Spinal cord (tissue), 9 donors: ENCODE measurements at regions not wholly inside any gene's neighbourhood (a gene's known extent, or its start where the extent isn't known, plus 50 kb on each side); places are given as distances from the start of the nearest gene placed in this dataset.

Experiments
- DNase-seq, 6 donors: peaks; one replicate each; pipeline versions ENCODE4 v3.0.0 to v3.0.0-alpha.2; 2013 to 2015; ENCODE audit warnings: low spot score in 6 of 6, low read depth in 4 of 6
- H3K27ac ChIP-seq: one replicate; pipeline ENCODE4 v1.5.1; 2013; ENCODE audit warnings: low read depth, low read length, control low read depth
- H3K27me3 ChIP-seq: one replicate; pipeline ENCODE4 v1.6.1; 2013; ENCODE audit warnings: low read length; ENCODE audit not compliant: control insufficient read depth, insufficient read depth
- H3K36me3 ChIP-seq: one replicate; pipeline ENCODE4 v1.6.1; 2013; ENCODE audit warnings: low read length; ENCODE audit not compliant: control insufficient read depth, insufficient read depth
- H3K4me1 ChIP-seq: one replicate; pipeline ENCODE4 v1.6.1; 2013; ENCODE audit warnings: low read length; ENCODE audit not compliant: control insufficient read depth, insufficient read depth
- H3K4me3 ChIP-seq: one replicate; pipeline ENCODE4 v1.5.1; 2013; ENCODE audit warnings: low read depth, low read length, control low read depth
- H3K9me3 ChIP-seq: one replicate; pipeline ENCODE4 v1.6.1; 2013; ENCODE audit warnings: low read length; ENCODE audit not compliant: control insufficient read depth, insufficient read depth
- whole genome bisulfite sequencing: methylation state at CpG from one replicate; pipeline ENCODE4 v1.1.5; 2013; ENCODE audit warnings: missing lambda C conversion rate; ENCODE audit not compliant: insufficient coverage; 5-methylcytosine and 5-hydroxymethylcytosine counted together
- donor health status: healthy.

- Histone ChIP-seq H3K9me3 (no peaks in the 10 kb centered on the region), H3K4me1 (no peaks in the 10 kb centered on the region), H3K36me3 (no peaks in the 10 kb centered on the region), H3K27ac (no peak overlapping the region), H3K4me3 (no peak overlapping the region), H3K27me3 (no peaks in the 10 kb centered on the region)
- peak in 2 of 6 donors; percentile 38 to 67 for DNase-seq
- WGBS: 17% methylated on average over 1 of the region's 5 CpGs
These were observed 381.5 kb upstream of the PSMD7 start for GRCh38 chr16:73915140-73915539.

- Histone ChIP-seq H3K4me1 (no peaks in the 10 kb centered on the region), H3K36me3 (no peaks in the 10 kb centered on the region), H3K4me3 (no peak overlapping the region), H3K27me3 (no peaks in the 10 kb centered on the region), H3K9me3 (no peaks in the 10 kb centered on the region), H3K27ac (no peak overlapping the region)
- WGBS: 95% methylated on average over 1 of the region's 1 CpG
- DNase-seq: no peak
These were observed 383.8 kb upstream of the PSMD7 start for GRCh38 chr16:73912850-73913249.

GRCh38 chr16:73912281-73912680, 384.3 kb upstream of the PSMD7 start:
- H3K36me3 ChIP-seq: no peaks in the 10 kb centered on the region
- no peak overlapping the region for H3K27ac ChIP-seq
- WGBS: 77% methylated on average over 2 of the region's 3 CpGs
- no peaks in the 10 kb centered on the region for H3K9me3 ChIP-seq
- H3K27me3 ChIP-seq: no peaks in the 10 kb centered on the region
- H3K4me1 ChIP-seq: no peaks in the 10 kb centered on the region
- DNase-seq: peak in 1 of 6 donors; percentile 94
- H3K4me3 ChIP-seq: no peak overlapping the region

GRCh38 chr16:73909529-73910035, 387.0 kb upstream of the PSMD7 start:
- H3K27me3 ChIP-seq: no peaks in the 10 kb centered on the region
- H3K4me1 ChIP-seq: no peaks in the 10 kb centered on the region
- H3K36me3 ChIP-seq: no peaks in the 10 kb centered on the region
- H3K27ac ChIP-seq: no peak overlapping the region
- 100% methylated on average over 1 of the region's 5 CpGs for WGBS
- no peak for DNase-seq
- H3K9me3 ChIP-seq: no peaks in the 10 kb centered on the region
- H3K4me3 ChIP-seq: no peak overlapping the region

- Histone ChIP-seq H3K27ac (no peak overlapping the region), H3K9me3 (no peaks in the 10 kb centered on the region), H3K36me3 (no peaks in the 10 kb centered on the region), H3K4me3 (peak overlapping the region; percentile 16), H3K27me3 (peaks cover 54% of the 10 kb centered on the region), H3K4me1 (no peaks in the 10 kb centered on the region)
- peak in 2 of 6 donors; percentile 75 to 89 for DNase-seq
- WGBS: 0% methylated on average over 2 of the region's 7 CpGs
These were observed 405.5 kb upstream of the PSMD7 start for GRCh38 chr16:73891129-73891542.

GRCh38 chr16:73890186-73891128, 406.2 kb upstream of the PSMD7 start:
- H3K9me3 ChIP-seq: no peaks in the 10 kb centered on the region
- WGBS: 9% methylated on average over 11 of the region's 23 CpGs
- no peaks in the 10 kb centered on the region for H3K36me3 ChIP-seq
- H3K4me3 ChIP-seq: peak overlapping the region; percentile 16
- H3K4me1 ChIP-seq: no peaks in the 10 kb centered on the region
- H3K27me3 ChIP-seq: peaks cover 59% of the 10 kb centered on the region
- no peak overlapping the region for H3K27ac ChIP-seq
- DNase-seq: peak in 1 of 6 donors; percentile 75

- Histone ChIP-seq H3K27me3 (peaks cover 62% of the 10 kb centered on the region), H3K9me3 (no peaks in the 10 kb centered on the region), H3K4me1 (no peaks in the 10 kb centered on the region), H3K4me3 (no peak overlapping the region), H3K27ac (no peak overlapping the region), H3K36me3 (no peaks in the 10 kb centered on the region)
- 79% methylated on average over 7 of the region's 13 CpGs for WGBS
- peak in 1 of 6 donors; percentile 65 for DNase-seq
These were observed 407.6 kb upstream of the PSMD7 start for GRCh38 chr16:73888840-73889490.

GRCh38 chr16:73887911-73888310, 408.7 kb upstream of the PSMD7 start:
- Histone ChIP-seq H3K4me1 (no peaks in the 10 kb centered on the region), H3K9me3 (no peaks in the 10 kb centered on the region), H3K4me3 (no peak overlapping the region), H3K27me3 (peaks cover 62% of the 10 kb centered on the region), H3K27ac (no peak overlapping the region), H3K36me3 (no peaks in the 10 kb centered on the region)
- 67% methylated on average over 1 of the region's 8 CpGs for WGBS
- peak in 1 of 6 donors; percentile 58 for DNase-seq

GRCh38 chr16:73886426-73886825, 410.2 kb upstream of the PSMD7 start:
- H3K27me3 ChIP-seq: peaks cover 64% of the 10 kb centered on the region
- H3K27ac ChIP-seq: no peak overlapping the region
- no peaks in the 10 kb centered on the region for H3K36me3 ChIP-seq
- WGBS: 83% methylated on average over 2 of the region's 10 CpGs
- DNase-seq: peak in 1 of 6 donors; percentile 68
- no peaks in the 10 kb centered on the region for H3K9me3 ChIP-seq
- no peak overlapping the region for H3K4me3 ChIP-seq
- H3K4me1 ChIP-seq: no peaks in the 10 kb centered on the region
